ENCODE measurements at regions not wholly inside any gene's neighbourhood (a gene's known extent, or its start where the extent isn't known, plus 50 kb on each side); places are given as distances from the start of the nearest gene placed in this dataset.
"Not testable (repeated sequence)": the region's sequence is repeated elsewhere in the genome, so short reads cannot be mapped to it uniquely, and the experiment has no call there.

DNA sequence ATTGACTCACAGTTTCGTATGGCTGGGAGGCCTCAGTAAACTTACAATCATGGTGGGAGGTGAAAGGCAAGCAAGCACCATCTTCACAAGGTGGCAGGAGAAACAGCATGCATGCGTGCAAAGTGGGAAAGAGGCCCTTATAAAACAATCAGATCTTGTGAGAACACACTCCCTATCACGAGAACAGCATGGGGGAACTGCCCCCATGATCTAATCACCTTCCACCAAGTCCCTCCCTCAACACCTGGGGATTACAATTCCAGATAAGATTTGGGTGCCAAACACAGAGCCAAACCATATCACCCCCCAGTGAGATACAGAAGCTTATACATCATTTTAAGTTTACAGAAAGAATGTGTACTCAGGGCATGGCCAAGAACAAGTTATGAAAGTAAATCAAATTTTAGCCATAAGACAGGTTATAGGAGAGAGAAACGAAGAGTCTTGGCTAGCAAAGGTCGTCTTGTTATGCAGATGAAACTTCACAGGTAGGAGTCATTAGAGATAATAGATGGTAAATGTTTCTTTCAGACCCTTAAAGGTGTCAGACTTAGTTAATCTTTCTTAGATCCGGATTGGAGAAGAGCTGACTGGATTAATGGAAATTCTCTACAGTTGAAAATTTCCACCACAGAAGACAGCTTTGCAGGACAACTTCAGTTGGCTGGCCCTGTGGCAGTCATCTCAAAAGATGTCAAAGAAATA lies 79.8 kb upstream of the SEL1L start:
- ATAC-seq (no peak), DNase-seq (no peak)
- Histone ChIP-seq H3K27ac (no peak overlapping the region), H3K4me1 (no peaks in the 10 kb centered on the region), H3K27me3 (no peaks in the 10 kb centered on the region), H3K9me3 (no peaks in the 10 kb centered on the region), H3K36me3 (no peaks in the 10 kb centered on the region), H3K4me3 (no peak overlapping the region)
- WGBS (ENCODE audit: insufficient coverage, low coverage, low lambda C conversion rate, missing lambda C conversion rate) = 33% methylated on average over 6 of the region's 6 CpGs
- TF ChIP-seq POLR2A (IDR thresholded peaks at IDR 0.05) = no peak
- TF ChIP-seq, protein P1, sequence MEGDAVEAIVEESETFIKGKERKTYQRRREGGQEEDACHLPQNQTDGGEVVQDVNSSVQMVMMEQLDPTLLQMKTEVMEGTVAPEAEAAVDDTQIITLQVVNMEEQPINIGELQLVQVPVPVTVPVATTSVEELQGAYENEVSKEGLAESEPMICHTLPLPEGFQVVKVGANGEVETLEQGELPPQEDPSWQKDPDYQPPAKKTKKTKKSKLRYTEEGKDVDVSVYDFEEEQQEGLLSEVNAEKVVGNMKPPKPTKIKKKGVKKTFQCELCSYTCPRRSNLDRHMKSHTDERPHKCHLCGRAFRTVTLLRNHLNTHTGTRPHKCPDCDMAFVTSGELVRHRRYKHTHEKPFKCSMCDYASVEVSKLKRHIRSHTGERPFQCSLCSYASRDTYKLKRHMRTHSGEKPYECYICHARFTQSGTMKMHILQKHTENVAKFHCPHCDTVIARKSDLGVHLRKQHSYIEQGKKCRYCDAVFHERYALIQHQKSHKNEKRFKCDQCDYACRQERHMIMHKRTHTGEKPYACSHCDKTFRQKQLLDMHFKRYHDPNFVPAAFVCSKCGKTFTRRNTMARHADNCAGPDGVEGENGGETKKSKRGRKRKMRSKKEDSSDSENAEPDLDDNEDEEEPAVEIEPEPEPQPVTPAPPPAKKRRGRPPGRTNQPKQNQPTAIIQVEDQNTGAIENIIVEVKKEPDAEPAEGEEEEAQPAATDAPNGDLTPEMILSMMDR (IDR thresholded peaks at IDR 0.05) = no peak
- intact Hi-C loops (cut with DNase I) = no loop called here

DNA sequence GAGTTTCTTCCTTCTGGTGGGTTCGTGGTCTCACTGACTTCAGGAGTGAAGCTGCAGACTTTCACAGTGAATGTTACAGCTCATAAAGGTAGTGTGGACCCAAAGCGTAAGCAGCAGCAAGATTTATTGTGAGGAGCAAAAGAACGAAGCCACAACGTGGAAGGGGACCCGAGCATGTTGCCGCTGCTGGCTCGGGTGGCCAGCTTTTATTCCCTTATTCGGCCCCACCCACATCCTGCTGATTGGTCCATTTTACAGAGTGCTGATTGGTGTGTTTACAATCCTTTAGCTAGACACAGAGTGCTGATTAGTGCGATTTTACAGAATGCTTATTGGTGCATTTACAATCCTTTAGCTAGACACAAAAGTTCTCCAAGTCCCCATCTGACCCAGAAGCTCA lies 80.6 kb upstream of the SEL1L start:
- ATAC-seq; H3K9me3 ChIP-seq; DNase-seq; H3K27me3 ChIP-seq; intact Hi-C loops (cut with DNase I); H3K4me3 ChIP-seq; H3K27ac ChIP-seq; H3K36me3 ChIP-seq; H3K4me1 ChIP-seq: not testable (repeated sequence)
- WGBS (ENCODE audit: insufficient coverage, low coverage, low lambda C conversion rate, missing lambda C conversion rate) = 49% methylated on average over 5 of the region's 9 CpGs

DNA sequence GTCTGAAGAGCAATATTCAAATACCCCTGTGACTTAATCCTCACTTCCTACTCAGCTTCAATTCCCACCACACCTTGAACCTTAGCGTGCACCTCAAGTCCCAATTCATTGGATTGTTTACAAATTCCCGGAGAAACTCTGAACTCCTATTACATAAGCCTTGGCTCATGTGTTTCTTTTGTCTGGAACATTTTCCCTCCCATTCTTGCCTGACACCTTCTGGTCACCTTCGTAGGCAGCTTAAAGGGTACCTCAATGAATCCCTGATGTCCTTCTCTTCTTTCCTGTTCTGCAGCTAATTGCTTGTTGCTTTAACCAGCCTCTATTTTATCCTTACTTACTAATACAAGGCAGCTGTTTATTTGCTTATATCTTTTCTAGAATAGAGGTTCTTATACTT lies 85.0 kb upstream of the SEL1L start:
- Histone ChIP-seq H3K27ac (no peak overlapping the region), H3K36me3 (no peaks in the 10 kb centered on the region), H3K4me1 (no peaks in the 10 kb centered on the region), H3K4me3 (no peak overlapping the region), H3K27me3 (no peaks in the 10 kb centered on the region), H3K9me3 (no peaks in the 10 kb centered on the region)
- TF ChIP-seq, protein P1 (IDR thresholded peaks at IDR 0.05) = no peak
- no peak for TF ChIP-seq POLR2A (IDR thresholded peaks at IDR 0.05)
- intact Hi-C loops (cut with DNase I) = no loop called here
- no peak for DNase-seq
- WGBS (ENCODE audit: insufficient coverage, low coverage, low lambda C conversion rate, missing lambda C conversion rate) = 12% methylated on average over 3 of the region's 3 CpGs
- peak in 1 of 4 donors; percentile 35 for ATAC-seq

DNA sequence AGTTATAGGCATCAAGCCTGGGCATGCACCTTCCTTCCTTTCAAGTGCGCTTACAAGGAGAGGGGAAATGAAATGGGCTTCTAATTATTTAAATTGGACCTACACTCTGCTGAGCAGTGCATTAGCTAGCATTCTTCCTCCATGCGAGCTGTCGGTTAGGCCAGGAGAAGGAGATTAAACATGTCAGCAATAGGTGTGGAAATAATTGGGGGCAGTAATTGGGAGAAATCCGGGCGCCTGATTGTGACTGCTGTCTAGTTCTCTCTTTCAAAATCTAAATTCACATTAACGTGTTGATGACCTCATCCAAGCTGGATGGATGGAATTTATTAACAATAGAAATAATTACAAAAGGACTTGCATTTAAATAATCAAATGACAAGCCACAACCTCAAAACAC lies 86.2 kb upstream of the SEL1L start:
- DNase-seq (no peak), ATAC-seq (no peak)
- WGBS (ENCODE audit: insufficient coverage, low coverage, low lambda C conversion rate, missing lambda C conversion rate) = 83% methylated on average over 6 of the region's 6 CpGs
- Histone ChIP-seq H3K4me1 (no peaks in the 10 kb centered on the region), H3K36me3 (no peaks in the 10 kb centered on the region), H3K9me3 (no peaks in the 10 kb centered on the region), H3K27me3 (no peaks in the 10 kb centered on the region), H3K4me3 (no peak overlapping the region), H3K27ac (no peak overlapping the region)
- intact Hi-C loops (cut with DNase I) = no loop called here
- TF ChIP-seq, protein P1 (IDR thresholded peaks at IDR 0.05) = no peak
- no peak for TF ChIP-seq POLR2A (IDR thresholded peaks at IDR 0.05)

DNA sequence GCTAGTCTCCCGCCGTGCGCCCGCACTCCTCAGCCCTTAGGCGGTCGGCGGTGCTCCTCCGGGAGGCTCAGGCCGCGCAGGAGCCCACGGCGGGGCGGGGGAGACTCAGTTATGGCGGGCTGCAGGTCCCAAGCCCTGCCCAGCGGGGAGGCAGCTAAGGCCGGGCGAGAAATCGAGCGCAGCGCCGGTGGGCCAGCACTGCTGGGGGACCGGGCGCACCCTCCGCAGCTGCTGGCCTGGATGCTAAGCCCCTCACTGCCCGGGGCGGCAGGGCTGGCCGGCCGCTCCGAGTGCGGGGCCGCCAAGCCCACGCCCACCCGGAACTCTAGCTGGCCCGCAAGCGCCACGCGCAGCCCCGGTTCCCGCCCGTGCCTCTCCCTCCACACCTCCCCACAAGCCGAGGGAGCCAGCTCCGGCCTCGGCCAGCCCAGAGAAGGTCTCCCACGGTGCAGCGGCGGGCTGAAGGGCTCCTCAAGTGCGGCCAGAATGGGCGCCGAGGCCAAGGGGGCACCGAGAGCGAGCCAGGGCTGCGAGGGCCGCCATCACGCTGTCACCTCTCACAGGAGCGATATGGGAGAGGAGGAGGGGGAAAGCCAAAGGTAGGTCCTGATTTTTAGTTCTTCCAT lies 90.2 kb upstream of the SEL1L start:
- ATAC-seq; H3K9me3 ChIP-seq; H3K4me1 ChIP-seq; DNase-seq; H3K4me3 ChIP-seq; H3K27ac ChIP-seq; H3K36me3 ChIP-seq; intact Hi-C loops (cut with DNase I); H3K27me3 ChIP-seq: not testable (repeated sequence)
- 53% methylated on average over 6 of the region's 55 CpGs for WGBS (ENCODE audit: insufficient coverage, low coverage, low lambda C conversion rate, missing lambda C conversion rate)
